NOMO-1 (cell line): ENCODE measurements at regions not wholly inside any gene's neighbourhood (a gene's known extent, or its start where the extent isn't known, plus 50 kb on each side); places are given as distances from the start of the nearest gene placed in this dataset.

Experiments
- DNase-seq, 2 experiments: peaks; one replicate each; lab custom pipeline; 2025; ENCODE audit not compliant: unreplicated experiment in 2 of 2; lab: John Stamatoyannopoulos, UW

DNA sequence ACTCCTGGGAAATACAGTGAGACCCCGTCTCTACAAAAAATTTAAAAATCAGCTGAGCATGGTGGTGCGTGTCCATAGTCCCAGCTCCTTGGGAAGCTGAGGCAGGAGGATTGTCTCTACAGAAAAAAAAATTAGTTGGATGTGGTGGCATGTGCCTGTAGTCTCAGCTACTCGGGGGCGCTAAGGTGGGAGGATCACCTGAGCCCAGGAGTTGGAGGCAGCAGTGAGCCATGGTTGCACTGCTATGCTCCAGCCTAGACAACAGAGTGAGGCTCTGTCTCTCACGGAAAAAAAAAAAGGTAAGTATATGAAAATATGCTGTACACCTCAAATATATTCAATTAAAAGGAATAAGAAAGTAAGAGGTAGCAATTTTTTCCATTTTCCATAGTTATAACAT, 92.5 kb upstream of the TGIF1 start:
- no peak for DNase-seq

DNA sequence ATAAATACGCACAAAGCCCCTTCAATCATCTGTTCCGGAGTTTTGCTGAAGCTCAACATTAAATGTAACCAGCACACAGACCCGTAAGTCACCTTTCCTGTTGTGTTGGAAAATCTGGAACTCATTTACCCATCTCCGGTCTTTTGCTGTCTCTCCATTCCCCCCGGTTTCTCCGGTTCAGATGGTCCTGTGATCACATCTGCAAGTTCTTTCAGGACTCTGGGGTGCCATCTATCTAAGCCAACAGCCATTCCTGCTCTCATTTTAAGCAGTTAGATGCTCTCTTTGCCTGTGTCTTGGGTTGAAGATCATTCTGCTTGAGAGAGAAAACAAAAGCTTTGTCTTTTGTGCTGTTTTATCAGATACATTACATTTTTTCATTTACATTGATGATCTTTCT, 91.7 kb upstream of the TGIF1 start:
- DNase-seq = no peak

DNA sequence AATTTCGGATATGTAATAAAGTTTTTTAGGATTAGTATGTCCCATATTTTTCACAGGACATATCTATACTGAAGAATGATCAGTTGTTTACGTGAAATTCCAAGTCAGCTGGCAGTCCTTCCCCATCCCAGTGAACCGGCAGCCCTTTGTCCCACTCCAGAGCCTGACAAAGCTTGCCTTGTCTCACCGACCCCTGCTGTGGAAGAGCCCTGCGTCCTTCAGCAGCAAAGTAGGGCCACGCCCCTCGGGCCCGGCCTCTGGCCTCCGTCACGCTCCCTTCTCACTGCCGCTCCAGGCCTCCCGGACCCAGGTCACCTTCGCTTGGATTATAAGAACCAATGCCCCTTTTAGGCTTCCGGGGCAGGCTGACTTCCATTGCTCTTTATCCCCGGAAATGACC, 89.8 kb upstream of the TGIF1 start:
- no peak for DNase-seq

DNA sequence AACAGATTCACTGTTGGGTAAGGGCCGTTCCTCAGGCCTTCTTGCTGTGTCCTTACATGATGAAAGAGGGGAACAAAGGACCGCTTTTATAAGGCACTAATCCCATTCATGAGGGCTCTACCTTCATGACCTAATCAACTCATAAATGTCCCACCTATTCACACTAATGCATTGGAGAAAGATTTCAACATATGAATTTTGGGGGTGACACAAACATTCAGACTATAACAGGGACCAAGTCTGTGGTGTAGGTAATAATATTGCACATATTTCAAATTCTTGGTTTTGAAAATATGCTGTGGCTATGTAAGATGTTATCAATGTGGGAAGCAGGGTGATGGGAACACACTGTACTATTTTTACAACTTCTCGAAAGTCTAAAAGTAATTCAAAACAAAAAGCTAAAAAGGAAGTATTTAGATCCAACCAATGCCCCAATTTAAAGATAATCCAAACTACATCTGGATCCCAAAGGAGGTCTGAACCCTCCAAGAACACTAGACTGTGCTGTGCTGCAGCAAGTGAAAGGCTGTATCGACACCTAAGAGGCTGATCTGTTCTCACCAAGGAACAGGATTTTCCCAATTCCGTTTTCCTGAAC, 82.4 kb upstream of the TGIF1 start:
- no peak for DNase-seq

DNA sequence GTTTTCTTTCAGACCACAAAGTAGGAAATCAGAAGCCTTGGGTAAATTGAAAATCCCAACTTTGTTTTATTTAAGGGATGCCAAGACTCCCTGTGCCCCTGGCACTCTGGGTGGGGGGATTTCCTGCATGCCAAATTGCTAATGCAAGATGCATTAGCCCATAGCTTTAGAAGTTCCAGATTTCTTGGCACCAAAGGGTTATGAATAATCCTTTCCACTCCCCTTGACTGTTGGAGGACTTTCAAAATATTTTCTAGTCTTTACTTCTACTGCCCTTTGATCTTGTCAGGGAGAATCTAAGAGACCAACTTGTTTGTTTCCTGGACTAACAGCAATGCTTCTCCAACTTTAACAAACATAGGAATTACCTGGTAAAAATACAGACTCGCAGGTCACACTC, 81.8 kb upstream of the TGIF1 start:
- DNase-seq = no peak

DNA sequence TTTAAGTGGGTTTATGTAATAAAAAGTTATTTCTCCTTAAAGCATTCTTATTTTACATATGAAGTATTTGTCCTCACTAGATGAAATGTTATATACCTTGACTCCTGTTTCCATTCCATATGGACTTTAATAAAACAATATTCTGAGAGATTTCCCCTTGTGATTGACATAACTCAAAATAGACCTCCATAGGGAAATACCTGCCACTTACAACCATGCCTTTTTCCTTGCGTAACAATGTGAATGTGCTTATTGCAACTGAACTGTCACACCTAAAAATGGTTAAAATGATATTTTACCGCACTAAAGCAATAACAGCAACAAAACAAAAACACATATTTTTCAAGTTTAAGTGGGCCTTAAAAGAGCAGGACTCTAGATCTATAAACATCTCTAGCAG, 70.3 kb upstream of the TGIF1 start:
- no peak for DNase-seq

DNA sequence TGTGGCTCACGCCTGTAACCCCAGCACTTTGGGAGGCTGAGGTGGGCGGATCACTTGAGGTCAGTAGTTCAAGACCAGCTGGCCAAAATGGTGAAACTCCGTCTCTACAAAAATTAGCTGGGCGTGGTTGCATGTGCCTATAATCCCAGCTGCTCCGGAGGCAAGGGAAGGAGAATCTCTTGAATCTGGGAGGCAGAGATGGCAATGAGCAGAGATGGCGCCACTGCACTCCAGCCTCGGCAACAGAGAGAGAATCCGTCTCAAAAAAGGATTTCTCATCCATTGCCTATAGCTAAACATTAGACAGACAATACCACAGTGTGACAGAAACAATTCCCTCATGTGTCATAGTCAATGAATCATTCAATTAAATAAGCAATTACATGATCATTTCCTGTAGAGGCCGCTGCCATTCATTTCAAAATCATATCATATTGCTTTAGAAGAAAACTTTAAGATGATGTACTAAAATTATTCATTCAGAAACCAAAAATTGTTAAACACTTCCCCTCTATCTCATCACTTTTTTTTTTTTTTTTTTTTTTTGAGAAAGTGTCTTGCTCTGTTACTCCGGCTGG, 69.5 kb upstream of the TGIF1 start:
- DNase-seq = peak in 1 of 2 experiments; percentile 32

DNA sequence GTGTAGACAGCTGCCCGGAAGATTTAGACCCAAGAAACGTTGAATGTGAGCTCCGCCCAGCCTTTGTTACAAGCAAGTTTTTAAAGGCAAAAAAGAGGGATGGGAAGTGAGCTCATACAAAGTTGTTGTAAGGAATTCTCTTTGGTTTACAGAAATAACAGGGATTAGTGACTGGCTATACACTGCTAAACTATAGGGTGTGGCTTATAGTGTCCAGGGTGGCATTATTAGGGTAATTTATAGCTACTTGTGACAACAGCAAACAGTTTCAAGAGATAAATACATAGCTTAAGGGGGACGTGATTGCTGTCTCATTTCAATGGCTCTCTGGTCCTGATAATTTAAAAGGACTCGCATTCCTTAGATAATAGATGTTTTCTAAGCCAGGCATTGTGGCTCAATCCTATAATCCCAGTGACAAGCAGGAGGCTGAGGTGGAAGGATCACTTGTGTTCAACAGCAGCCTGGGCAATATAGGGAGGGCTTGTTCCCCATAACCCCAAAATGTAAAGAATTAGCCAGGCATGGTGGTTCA, 66.5 kb upstream of the TGIF1 start:
- DNase-seq = no peak

DNA sequence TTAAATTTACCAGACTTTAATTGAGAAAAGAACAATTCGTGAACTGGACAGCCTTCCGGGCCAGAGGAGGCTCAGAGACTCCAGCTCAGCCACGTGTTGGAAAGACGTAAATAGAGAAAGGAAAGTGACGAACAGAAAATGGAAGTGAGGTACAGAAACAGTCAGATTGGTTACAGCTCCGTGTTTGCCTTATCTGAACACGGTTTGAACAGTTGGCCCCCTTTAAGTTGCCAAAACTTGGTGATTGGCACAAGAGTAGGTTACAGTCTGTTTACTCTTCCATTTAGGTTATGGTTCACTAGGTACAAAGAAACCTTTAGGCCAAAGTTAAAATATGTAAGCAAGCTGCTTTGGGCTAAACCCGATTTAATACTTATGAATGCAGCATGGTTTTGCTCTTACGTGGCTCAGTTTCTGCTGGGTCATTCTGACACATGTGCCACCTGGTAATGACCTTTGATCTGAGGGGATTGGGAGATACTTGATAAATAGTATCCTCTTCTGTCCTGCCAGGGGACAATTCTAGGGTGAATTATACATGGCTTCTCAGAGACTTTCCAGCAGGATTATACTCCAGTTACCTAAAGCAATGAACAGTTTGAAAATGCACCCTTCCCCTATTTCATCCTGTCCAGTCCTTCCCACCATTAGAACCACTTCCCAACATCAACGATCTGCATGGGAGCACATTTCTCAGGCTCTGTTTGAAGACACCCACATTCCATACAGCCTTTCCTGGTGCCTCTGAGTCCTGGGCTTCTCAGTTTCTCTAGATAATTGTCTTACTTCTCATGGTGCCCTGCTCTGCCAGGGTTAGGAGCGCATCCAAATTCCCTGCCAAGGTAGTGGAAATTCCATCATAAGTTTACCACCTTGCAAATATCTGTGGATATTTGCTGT, 65.1 kb upstream of the TGIF1 start:
- no peak for DNase-seq

DNA sequence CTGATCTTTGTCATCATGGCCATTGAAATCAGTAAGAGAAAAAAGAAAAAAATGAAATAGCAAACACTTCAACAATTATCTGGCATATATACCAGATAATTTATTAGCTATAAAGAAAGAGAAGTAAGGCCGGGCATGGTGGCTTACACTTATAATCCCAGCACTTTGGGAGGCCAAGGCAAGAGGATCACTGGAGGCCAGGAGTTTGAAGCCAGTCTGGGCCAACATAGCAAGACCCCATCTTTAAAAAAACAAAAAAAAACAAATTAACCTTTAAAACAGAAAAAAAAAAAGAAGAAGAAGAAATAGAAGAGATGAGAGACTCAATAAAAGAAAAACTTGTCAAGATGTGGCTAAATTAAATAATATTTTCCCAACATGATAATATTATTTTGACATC, 61.6 kb upstream of the TGIF1 start:
- DNase-seq = no peak

DNA sequence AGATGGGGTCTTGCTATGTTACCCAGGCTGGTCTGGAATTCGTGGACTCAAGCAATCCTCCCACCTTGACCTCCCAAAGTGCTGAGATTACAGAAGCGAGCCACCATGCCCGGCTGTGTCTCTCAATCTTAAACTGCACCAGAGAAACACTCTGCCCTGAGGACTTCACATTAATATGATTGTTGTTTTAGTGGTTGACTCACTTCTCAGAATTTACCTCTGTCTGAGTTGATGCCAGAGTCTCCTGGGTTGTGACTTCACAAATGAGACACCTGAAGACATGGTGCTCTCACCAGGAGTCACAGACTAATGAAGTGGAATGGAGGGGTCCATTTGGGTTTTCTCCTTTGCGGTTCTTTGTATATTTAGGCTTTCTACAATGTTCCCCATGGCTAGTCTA, 61.0 kb upstream of the TGIF1 start:
- DNase-seq = no peak

DNA sequence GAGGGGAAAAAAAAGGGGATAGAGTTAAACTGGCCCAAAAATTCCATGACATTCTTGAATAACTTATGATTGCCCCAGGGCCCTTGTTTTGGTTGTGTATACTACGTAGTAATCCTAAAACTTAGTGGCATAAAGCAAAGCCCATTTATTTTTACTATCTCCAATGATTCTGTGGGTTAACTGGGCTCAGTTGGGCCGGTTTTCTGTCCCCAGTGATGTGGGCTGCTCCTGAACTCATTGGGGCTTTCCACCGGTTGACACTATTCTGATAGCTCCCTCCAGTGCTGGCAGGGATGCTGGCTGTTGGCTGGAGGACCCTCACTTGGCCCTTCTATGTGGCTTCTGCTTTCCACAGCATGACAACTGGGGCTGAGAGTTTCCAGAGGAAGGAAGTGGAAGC, 60.0 kb upstream of the TGIF1 start:
- no peak for DNase-seq

DNA sequence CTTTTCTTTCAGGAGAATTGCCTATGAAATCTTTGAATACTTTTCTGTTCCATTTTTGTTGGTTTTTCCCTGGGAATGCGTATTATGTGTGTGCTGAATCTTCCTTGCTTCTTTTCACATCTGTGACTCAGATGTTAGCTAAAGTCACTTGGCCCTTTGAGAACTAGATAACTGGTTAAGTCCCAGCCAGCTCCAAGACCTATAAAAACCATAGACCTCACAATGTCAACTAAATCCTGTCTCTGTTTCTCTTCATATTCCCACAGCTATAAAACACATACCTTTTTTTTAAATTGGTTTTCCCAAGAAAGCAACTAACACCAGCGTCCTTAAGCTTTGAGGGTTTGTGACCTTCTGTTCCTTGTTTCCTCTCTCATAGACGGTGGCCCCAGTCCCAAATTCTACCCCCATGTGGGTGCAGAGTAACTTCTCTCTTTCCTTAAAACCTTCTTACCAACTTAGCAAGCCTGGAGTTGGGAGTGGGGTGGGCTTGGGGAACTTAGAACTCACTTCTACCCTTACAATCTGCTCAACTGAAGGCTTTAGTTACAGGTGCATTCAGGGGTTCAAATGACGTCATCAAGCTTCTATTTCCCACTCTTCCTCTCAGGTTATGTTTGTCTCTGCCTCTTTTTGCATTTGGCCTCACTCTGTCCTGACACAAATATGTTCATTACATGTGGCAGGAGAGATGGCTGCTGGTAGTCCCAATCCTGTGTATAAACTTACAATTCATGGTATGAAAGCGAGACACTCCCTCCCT, 58.1 kb upstream of the TGIF1 start:
- DNase-seq = no peak

DNA sequence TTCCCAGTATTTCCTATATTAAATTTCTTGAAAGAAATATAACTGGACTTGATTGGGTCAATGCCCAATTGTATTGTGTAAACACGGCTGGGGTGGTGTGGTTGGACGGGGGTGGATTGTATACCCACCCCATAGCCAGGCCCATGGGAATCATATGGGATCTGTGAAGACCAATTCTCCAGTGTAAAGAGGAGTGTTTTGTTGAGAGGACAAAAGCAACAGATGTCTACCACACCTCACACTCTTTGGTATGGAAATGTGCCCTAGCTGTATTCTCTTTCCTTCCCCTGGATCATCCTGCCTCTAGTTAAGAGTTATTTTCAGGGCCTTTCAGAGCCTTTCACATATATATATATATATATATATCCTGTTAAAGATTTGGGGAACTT, 57.5 kb upstream of the TGIF1 start:
- DNase-seq = no peak

DNA sequence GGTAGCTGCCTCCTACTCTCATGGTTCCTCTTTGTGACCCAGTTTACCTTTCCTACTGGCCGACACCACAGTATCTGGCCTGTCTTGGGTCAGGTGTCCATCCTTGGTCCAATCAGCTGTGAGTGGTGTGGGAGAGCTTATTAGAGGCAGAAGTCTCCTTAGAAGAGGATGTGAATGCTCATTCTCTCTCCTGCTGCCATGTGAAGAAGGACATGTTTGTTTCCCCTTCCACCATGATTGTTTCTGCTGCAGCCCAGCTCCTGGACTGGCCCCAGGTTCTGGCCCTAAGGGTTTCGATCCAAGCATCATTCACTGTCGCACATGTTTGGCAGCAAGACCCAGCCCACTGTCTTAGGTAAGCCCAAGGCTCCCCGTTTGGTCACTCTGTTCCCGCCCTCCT, 55.3 kb upstream of the TGIF1 start:
- DNase-seq = no peak

DNA sequence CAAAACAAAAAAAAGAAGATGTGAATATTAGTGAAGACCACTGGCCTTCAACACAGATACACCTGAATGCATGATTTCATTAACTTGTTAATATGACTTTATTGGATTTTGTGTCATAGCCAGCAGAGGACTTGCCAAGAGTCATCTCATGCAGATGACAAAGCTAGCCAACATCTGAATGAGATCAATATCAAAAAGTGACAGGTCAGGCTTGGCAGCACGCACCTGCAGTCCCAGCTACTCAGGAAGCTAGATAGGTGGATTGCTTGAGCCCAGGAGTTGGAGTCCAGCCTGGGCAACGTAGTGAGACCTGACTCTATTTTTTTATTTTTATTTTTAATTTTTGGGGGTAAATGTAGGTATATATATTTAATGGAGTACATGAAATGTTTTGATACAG, 54.5 kb upstream of the TGIF1 start:
- no peak for DNase-seq

DNA sequence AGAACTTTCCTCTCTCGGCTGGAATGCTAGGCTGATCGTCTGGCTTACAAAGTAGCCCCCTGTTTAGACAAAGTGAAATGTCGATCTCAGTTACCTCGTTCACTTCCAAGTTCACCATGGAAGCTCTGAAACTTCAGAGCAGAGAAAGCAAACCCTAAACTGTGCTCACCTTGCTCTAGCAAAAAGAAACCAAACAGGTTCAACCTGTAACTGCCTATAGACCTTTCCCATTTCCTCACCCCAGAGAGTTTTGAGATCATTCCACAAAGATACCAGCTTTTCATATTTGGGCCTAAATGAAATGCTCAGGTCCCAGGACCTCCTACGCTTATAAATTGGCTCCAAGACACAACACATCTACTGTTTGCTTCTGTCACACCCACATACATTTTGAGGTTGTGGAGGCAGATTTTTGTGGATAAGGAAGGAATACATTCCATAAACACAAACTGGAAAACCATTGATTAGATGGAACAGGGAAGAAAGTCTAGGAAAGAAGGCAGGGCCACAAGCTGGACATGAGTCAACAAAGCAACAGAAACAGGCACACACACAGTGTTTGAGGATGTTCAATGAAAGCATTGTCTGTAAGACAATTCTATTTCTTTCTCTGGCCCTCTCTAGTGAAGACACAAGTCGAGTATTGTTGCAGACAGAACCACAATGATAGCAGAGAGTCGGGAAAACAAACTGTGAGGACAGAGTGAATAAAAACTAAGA, 52.8 kb upstream of the TGIF1 start:
- no peak for DNase-seq

DNA sequence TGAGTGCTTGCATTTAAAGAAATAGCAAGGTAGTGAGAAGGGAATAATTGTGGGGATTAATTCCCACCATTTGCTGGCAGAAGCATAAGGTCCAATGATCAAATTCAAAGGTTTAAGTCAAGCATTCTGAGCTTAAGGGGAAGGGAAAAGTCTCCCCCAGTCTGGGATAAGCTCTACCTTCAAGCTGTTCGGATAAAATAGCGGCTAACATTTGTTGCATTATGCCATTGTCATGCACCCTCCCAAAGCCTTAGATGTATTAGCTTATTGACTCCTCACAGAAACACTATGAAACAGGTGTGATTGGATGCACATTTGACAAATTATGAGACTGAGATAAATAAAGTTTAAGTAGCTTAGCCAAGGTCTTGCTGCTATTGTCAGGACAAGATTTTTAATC, 52.2 kb upstream of the TGIF1 start:
- DNase-seq = no peak
